Sigmoid colon (tissue), 4 donors: ENCODE measurements at regions not wholly inside any gene's neighbourhood (a gene's known extent, or its start where the extent isn't known, plus 50 kb on each side); places are given as distances from the start of the nearest gene placed in this dataset.

Source experiments
- CTCF ChIP-seq, 4 experiments: fragments of 450-650 bp in 3 of 4; fragments of 200-600 bp in 1 of 4; IDR thresholded peaks; one replicate each; pipeline ENCODE4 v1.5.1; 2016 to 2019; ENCODE audit warnings: antibody characterized with exemption in 4 of 4, mild to moderate bottlenecking in 3 of 4, moderate library complexity in 2 of 4
- EP300 ChIP-seq, 4 donors: sonication (generic); formaldehyde crosslinking; IDR thresholded peaks; one replicate each; pipeline ENCODE4 v1.6.1; 2017; ENCODE audit warnings: antibody characterized with exemption in 4 of 4
- POLR2A ChIP-seq, 2 donors: fragments of 450-650 bp; IDR thresholded peaks; one replicate each; pipeline ENCODE4 v1.6.1; 2016; ENCODE audit warnings: antibody characterized with exemption in 2 of 2, mild to moderate bottlenecking in 2 of 2, moderate library complexity in 2 of 2
- POLR2AphosphoS5 ChIP-seq, 4 donors: sonication (generic); formaldehyde crosslinking; IDR thresholded peaks; one replicate each; pipeline ENCODE4 v1.6.1; 2017; ENCODE audit warnings: antibody characterized with exemption in 4 of 4

- TF ChIP-seq CTCF (IDR thresholded peaks at IDR 0.05): no peak
- TF ChIP-seq POLR2AphosphoS5 (IDR thresholded peaks at IDR 0.05): no peak
- TF ChIP-seq POLR2A (IDR thresholded peaks at IDR 0.05): no peak
- no peak for TF ChIP-seq EP300 (IDR thresholded peaks at IDR 0.05)
These were observed 808.1 kb upstream of the MANEA start for GRCh38 chr6:94769197-94769596.
